Right cardiac atrium (tissue), 5 donors: ENCODE measurements at regions not wholly inside any gene's neighbourhood (a gene's known extent, or its start where the extent isn't known, plus 50 kb on each side); places are given as distances from the start of the nearest gene placed in this dataset.

Experiments
- ATAC-seq, 2 donors: fragments of 200-7000 bp; cut with Tn5 transposase; one replicate each; pipeline versions ENCODE4 v1.8.0 to v1.9.1; 2020; ENCODE audit warnings: moderate library complexity in 2 of 2, mild to moderate bottlenecking in 1 of 2
- DNase-seq, 3 donors: peaks; one replicate each; pipeline ENCODE4 v3.0.0-alpha.2; 2020
- H3K27ac ChIP-seq: one replicate; pipeline ENCODE4 v1.5.1; 2013; ENCODE audit warnings: mild to moderate bottlenecking, low read length, control low read depth, moderate library complexity
- H3K27me3 ChIP-seq: one replicate; pipeline ENCODE4 v1.6.1; 2013; ENCODE audit not compliant: control insufficient read depth, insufficient read depth
- H3K4me1 ChIP-seq: one replicate; pipeline ENCODE4 v1.6.1; 2013; ENCODE audit warnings: low read length; ENCODE audit not compliant: control insufficient read depth, insufficient read depth
- H3K4me3 ChIP-seq: one replicate; pipeline ENCODE4 v1.5.1; 2013; ENCODE audit warnings: low read length, control low read depth
- H3K9me3 ChIP-seq: one replicate; pipeline ENCODE4 v1.6.1; 2013; ENCODE audit warnings: low read length; ENCODE audit not compliant: control insufficient read depth
- WGBS: extraction: QIAGEN DNeasy Blood & Tissue Kit; methylation state at CpG from one replicate; pipeline ENCODE4 v1.1.7; 2013; 5-methylcytosine and 5-hydroxymethylcytosine counted together
- intact Hi-C, 4 donors: fragments of 100-400 bp; cut with DNase I; formaldehyde crosslinking; loops; one replicate each; pipeline versions ENCODE4 v1.11.0 to v1.14.0; 2022 to 2023
- donor health status: healthy with polysubstance abuse.
- donor health status: DM: no; HTN: yes; CAD: no.
- donor health status: DM: no; HTN: no; CAD: no.
- donor health status: DM: no; HTN: yes; CAD: no; lungs with severe emphysema.
- donor health status: DM: yes; HTN: yes; CAD: no.

GRCh38 chr14:38138473-38139138, 69.1 kb upstream of the SSTR1 start:
- no peaks in the 10 kb centered on the region for H3K27me3 ChIP-seq
- ATAC-seq (no peak), DNase-seq (no peak)
- no peak overlapping the region for H3K27ac ChIP-seq
- intact Hi-C loops, result no loop called here
- no peaks in the 10 kb centered on the region for H3K4me1 ChIP-seq
- 87% methylated on average over 7 of the region's 7 CpGs for WGBS
- H3K9me3 ChIP-seq, result no peaks in the 10 kb centered on the region
- no peak overlapping the region for H3K4me3 ChIP-seq

- intact Hi-C loops, result no loop called here
- Histone ChIP-seq H3K27me3 (no peaks in the 10 kb centered on the region), H3K4me3 (no peak overlapping the region), H3K27ac (no peak overlapping the region), H3K4me1 (no peaks in the 10 kb centered on the region), H3K9me3 (no peaks in the 10 kb centered on the region)
- WGBS, result 88% methylated on average over 2 of the region's 2 CpGs
- DNase-seq, result no peak
- no peak for ATAC-seq
Observed at GRCh38 chr14:38139926-38140325, 67.8 kb upstream of the SSTR1 start.

GRCh38 chr14:38143170-38143569, 64.5 kb upstream of the SSTR1 start:
- H3K4me1 ChIP-seq, result no peaks in the 10 kb centered on the region
- DNase-seq, result no peak
- H3K4me3 ChIP-seq, result no peak overlapping the region
- no peaks in the 10 kb centered on the region for H3K9me3 ChIP-seq
- intact Hi-C loops, result no loop called here
- no peak overlapping the region for H3K27ac ChIP-seq
- WGBS, result 66% methylated on average over 4 of the region's 4 CpGs
- no peak for ATAC-seq
- no peaks in the 10 kb centered on the region for H3K27me3 ChIP-seq

GRCh38 chr14:38143659-38144505, 63.8 kb upstream of the SSTR1 start:
- intact Hi-C loops, result no loop called here
- Histone ChIP-seq H3K4me3 (no peak overlapping the region), H3K27ac (no peak overlapping the region), H3K9me3 (no peaks in the 10 kb centered on the region), H3K4me1 (no peaks in the 10 kb centered on the region), H3K27me3 (no peaks in the 10 kb centered on the region)
- no peak for DNase-seq
- WGBS, result 47% methylated on average over 6 of the region's 6 CpGs
- ATAC-seq, result no peak

GRCh38 chr14:38145142-38145541, 62.6 kb upstream of the SSTR1 start:
- intact Hi-C loops, result no loop called here
- WGBS, result 73% methylated on average over 4 of the region's 4 CpGs
- DNase-seq, result no peak
- Histone ChIP-seq H3K27ac (no peak overlapping the region), H3K27me3 (no peaks in the 10 kb centered on the region), H3K4me3 (no peak overlapping the region), H3K9me3 (no peaks in the 10 kb centered on the region), H3K4me1 (no peaks in the 10 kb centered on the region)
- no peak for ATAC-seq

- H3K4me1 ChIP-seq, result no peaks in the 10 kb centered on the region
- H3K27me3 ChIP-seq, result no peaks in the 10 kb centered on the region
- intact Hi-C loops, result no loop called here
- ATAC-seq (no peak), DNase-seq (no peak)
- H3K9me3 ChIP-seq, result no peaks in the 10 kb centered on the region
- no peak overlapping the region for H3K27ac ChIP-seq
- WGBS, result 84% methylated on average over 3 of the region's 3 CpGs
- no peak overlapping the region for H3K4me3 ChIP-seq
Observed at GRCh38 chr14:38150075-38150474, 57.6 kb upstream of the SSTR1 start.
